ENCODE measurements at regions not wholly inside any gene's neighbourhood (a gene's known extent, or its start where the extent isn't known, plus 50 kb on each side); places are given as distances from the start of the nearest gene placed in this dataset.

DNA sequence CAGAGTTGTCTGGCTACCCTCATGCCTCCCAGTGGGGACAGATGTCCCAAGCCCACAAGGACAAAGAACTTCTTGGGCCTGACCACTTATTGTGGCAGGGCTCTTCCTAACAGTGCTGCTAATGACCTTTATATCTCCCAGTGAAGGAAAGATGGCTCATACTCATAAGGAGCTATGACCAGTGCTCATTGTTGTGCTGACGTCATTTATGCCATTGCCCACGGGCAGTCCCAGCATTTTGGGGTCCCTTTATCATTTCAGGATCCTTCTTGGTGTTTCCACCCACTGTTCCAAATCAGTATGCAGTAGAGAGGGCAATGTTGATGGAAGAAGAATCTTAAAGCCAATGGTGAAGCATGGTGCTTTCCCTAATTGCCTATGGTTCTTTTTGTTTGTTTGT is 1640.0 kb upstream of the PRR20A start:
- no peak for TF ChIP-seq POLR2A (IDR thresholded peaks at IDR 0.05)
- TF ChIP-seq, protein P1, sequence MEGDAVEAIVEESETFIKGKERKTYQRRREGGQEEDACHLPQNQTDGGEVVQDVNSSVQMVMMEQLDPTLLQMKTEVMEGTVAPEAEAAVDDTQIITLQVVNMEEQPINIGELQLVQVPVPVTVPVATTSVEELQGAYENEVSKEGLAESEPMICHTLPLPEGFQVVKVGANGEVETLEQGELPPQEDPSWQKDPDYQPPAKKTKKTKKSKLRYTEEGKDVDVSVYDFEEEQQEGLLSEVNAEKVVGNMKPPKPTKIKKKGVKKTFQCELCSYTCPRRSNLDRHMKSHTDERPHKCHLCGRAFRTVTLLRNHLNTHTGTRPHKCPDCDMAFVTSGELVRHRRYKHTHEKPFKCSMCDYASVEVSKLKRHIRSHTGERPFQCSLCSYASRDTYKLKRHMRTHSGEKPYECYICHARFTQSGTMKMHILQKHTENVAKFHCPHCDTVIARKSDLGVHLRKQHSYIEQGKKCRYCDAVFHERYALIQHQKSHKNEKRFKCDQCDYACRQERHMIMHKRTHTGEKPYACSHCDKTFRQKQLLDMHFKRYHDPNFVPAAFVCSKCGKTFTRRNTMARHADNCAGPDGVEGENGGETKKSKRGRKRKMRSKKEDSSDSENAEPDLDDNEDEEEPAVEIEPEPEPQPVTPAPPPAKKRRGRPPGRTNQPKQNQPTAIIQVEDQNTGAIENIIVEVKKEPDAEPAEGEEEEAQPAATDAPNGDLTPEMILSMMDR (IDR thresholded peaks at IDR 0.05), result no peak
